Endothelial cell of umbilical vein (primary cell): ENCODE measurements at regions not wholly inside any gene's neighbourhood (a gene's known extent, or its start where the extent isn't known, plus 50 kb on each side); places are given as distances from the start of the nearest gene placed in this dataset.

ENCODE experiments used
- EZH2 ChIP-seq: IDR thresholded peaks from 2 replicates; pipeline ENCODE4 v1.6.1; 2012; ENCODE audit warnings: borderline replicate concordance, low read depth, mild to moderate bottlenecking, moderate library complexity, low read length, inconsistent platforms; ENCODE audit not compliant: severe bottlenecking
- GATA2 ChIP-seq: IDR thresholded peaks from 2 replicates; pipeline ENCODE4 v1.7.0; 2011; ENCODE audit warnings: low read depth, mild to moderate bottlenecking, moderate library complexity, mixed read lengths, low read length; ENCODE audit not compliant: insufficient read length, insufficient read depth
- JUN ChIP-seq: IDR thresholded peaks from 2 replicates; pipeline ENCODE4 v1.6.1; 2011; ENCODE audit warnings: borderline replicate concordance, low read depth; ENCODE audit not compliant: insufficient read length, insufficient read depth
- MAX ChIP-seq: IDR thresholded peaks from 2 replicates; pipeline ENCODE4 v1.6.1; 2011; ENCODE audit not compliant: insufficient read depth, insufficient read length
- MYC ChIP-seq: IDR thresholded peaks from one replicate; pipeline ENCODE4 v1.6.1; 2011; ENCODE audit warnings: mild to moderate bottlenecking, low read depth, low read length
- POLR2A ChIP-seq: IDR thresholded peaks from 2 replicates; pipeline ENCODE4 v1.6.1; 2012; ENCODE audit warnings: low read depth, mild to moderate bottlenecking, control low read depth, low read length
- POLR2AphosphoS5 ChIP-seq: IDR thresholded peaks from 2 replicates; pipeline ENCODE4 v1.6.1; 2012; ENCODE audit warnings: low read depth, mild to moderate bottlenecking, control low read depth, low read length, moderate library complexity; ENCODE audit not compliant: insufficient read depth
- TF ChIP-seq, protein P1 (sequence below), 2 donors: IDR thresholded peaks; 1 replicate in 1 of 2; 2 replicates in 1 of 2; pipeline ENCODE4 v1.5.1; 2011; ENCODE audit warnings: low read length in 2 of 2, mild to moderate bottlenecking in 2 of 2, moderate library complexity in 2 of 2, control low read depth in 1 of 2, inconsistent platforms in 1 of 2, low read depth in 1 of 2; ENCODE audit not compliant: insufficient read depth in 1 of 2; ENCODE audit errors: extremely low read depth in 1 of 2

DNA sequence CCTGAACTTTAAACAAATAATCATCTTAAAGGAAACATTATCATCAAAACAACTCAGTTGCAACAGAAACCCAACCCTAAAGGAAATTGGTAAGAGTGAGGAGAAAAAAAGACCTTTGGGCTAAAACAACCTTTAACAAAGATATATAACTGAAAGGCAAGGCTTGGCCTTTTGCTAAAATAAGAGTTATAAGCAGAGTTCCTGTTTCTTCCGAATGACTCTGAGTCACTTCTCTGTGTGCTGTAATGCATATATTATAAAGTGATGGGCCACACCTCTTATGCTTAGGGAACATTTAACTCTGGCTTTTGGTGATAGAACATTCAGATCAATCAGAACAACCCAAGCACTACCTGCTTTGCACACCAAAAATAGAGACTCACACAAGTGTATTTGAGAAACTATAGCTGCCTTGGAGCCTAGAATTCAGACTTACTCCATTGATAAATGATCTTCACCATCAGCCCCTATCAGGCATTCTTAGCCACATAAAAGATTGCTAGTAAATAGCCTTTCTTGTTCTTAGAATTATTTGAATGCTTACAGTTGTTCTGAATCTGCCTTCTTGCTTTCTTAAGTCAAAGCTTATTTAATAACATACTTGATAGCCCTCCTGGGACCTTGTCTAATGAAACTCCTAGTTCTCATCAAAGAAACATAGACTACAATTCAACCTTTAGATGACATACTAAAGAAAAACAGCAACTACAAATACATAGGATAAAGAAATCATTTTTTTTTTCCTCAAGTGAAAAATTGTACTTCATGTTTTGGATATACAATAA is 294.2 kb upstream of the SEMA6D start:
- TF ChIP-seq POLR2A (no peak), EZH2 (no peak), GATA2 (no peak), POLR2AphosphoS5 (no peak), MAX (no peak), MYC (no peak), JUN (peak; percentile 38)
- TF ChIP-seq, protein P1, sequence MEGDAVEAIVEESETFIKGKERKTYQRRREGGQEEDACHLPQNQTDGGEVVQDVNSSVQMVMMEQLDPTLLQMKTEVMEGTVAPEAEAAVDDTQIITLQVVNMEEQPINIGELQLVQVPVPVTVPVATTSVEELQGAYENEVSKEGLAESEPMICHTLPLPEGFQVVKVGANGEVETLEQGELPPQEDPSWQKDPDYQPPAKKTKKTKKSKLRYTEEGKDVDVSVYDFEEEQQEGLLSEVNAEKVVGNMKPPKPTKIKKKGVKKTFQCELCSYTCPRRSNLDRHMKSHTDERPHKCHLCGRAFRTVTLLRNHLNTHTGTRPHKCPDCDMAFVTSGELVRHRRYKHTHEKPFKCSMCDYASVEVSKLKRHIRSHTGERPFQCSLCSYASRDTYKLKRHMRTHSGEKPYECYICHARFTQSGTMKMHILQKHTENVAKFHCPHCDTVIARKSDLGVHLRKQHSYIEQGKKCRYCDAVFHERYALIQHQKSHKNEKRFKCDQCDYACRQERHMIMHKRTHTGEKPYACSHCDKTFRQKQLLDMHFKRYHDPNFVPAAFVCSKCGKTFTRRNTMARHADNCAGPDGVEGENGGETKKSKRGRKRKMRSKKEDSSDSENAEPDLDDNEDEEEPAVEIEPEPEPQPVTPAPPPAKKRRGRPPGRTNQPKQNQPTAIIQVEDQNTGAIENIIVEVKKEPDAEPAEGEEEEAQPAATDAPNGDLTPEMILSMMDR (IDR thresholded peaks at IDR 0.05; ENCODE audit: extremely low read depth in 1 of 2, insufficient read depth in 1 of 2, low read depth in 1 of 2, low read length in 2 of 2): no peak
